HepG2 (cell line): ENCODE measurements at regions not wholly inside any gene's neighbourhood (a gene's known extent, or its start where the extent isn't known, plus 50 kb on each side); places are given as distances from the start of the nearest gene placed in this dataset.
A peak's percentile ranks its signal among the peaks of the same experiment; 100 is the strongest.

Experiments used
- ATAC-seq: fragments of 200-7000 bp; cut with Tn5 transposase; 3 replicates; pipeline ENCODE4 v1.9.1; 2020; ENCODE audit warnings: mild to moderate bottlenecking, moderate library complexity
- BruUV-seq: library from RNA; stranded (reverse); fragments of 400-500 nt; replicated peaks from 2 replicates; lab custom pipeline; 2021; lab: Mats Ljungman, UMichigan
- CTCF ChIA-PET: fragments of 300-600 bp; formaldehyde crosslinking; extraction: SDS; loops from one replicate; lab custom pipeline; 2021; ENCODE audit warnings: low total read pairs, inconsistent platforms, low intra/inter-chr PET ratio; lab: Yijun Ruan, JAX
- POLR2A ChIA-PET: fragments of 350-600 bp; sonication (Branson Sonifier 250); formaldehyde crosslinking; loops from one replicate; lab custom pipeline; 2020; ENCODE audit warnings: antibody characterized with exemption, inconsistent platforms; lab: Yijun Ruan, JAX
- DNase-seq: peaks from one replicate; pipeline ENCODE4 v3.0.0-alpha.2; 2015; ENCODE audit warnings: low spot score
- FAIRE-seq: peaks from 3 replicates; lab custom pipeline; 2011; peaks lifted over from hg19 to GRCh38; lab: Jason Lieb, UNC
- H2AFZ ChIP-seq: one replicate; pipeline ENCODE4 v1.6.1; 2011; ENCODE audit warnings: low read length, inconsistent platforms
- H3K27ac ChIP-seq: fragments of 300-600 bp; 3 replicates; pipeline ENCODE4 v1.8.0; 2011; ENCODE audit warnings: mixed run types, mild to moderate bottlenecking, mixed read lengths, low read length, inconsistent platforms; ENCODE audit not compliant: insufficient read depth; ENCODE audit errors: extremely low read length
- H3K27me3 ChIP-seq, 2 experiments: fragments of 200-600 bp in 1 of 2; 2 replicates in 1 of 2; 3 replicates in 1 of 2; pipeline versions ENCODE4 v1.6.0 to v1.8.0; 2011; ENCODE audit warnings: low read length in 2 of 2, mild to moderate bottlenecking in 2 of 2, moderate library complexity in 2 of 2, inconsistent platforms in 1 of 2; ENCODE audit not compliant: insufficient read depth in 2 of 2, control insufficient read depth in 1 of 2
- H3K36me3 ChIP-seq, 2 experiments: fragments of 200-600 bp in 1 of 2; replicated peaks in 1 of 2; 2 replicates in 1 of 2; 3 replicates in 1 of 2; pipeline versions ENCODE4 v1.5.1 to v1.8.0; 2011; ENCODE audit warnings: low read length in 2 of 2, inconsistent platforms in 1 of 2; ENCODE audit not compliant: insufficient read depth in 2 of 2, control insufficient read depth in 1 of 2
- H3K4me1 ChIP-seq: 2 replicates; pipeline ENCODE4 v1.5.1; 2012; ENCODE audit warnings: low read length, inconsistent platforms; ENCODE audit not compliant: insufficient read depth
- H3K4me2 ChIP-seq: 2 replicates; pipeline ENCODE4 v1.6.0; 2011; ENCODE audit warnings: low read depth, low read length, inconsistent platforms
- H3K4me3 ChIP-seq, 3 experiments: fragments of 200-600 bp in 1 of 3; sonication (generic), shearing (Covaris generic) in 1 of 3; replicated peaks in 1 of 3; 2 replicates each; pipeline ENCODE4 v1.5.1; 2011 to 2016; ENCODE audit warnings: low read length in 3 of 3, inconsistent platforms in 2 of 3, low read depth in 2 of 3, mild to moderate bottlenecking in 2 of 3, control low read depth in 1 of 3, mixed read lengths in 1 of 3; ENCODE audit not compliant: insufficient read depth in 1 of 3
- H3K79me2 ChIP-seq: one replicate; pipeline ENCODE4 v1.6.1; 2011; ENCODE audit warnings: low read length, inconsistent platforms; ENCODE audit not compliant: insufficient read depth
- H3K9ac ChIP-seq: 2 replicates; pipeline ENCODE4 v1.6.0; 2011; ENCODE audit warnings: mild to moderate bottlenecking, low read depth, low read length, inconsistent platforms; ENCODE audit not compliant: insufficient read depth
- H3K9me3 ChIP-seq: 2 replicates; pipeline ENCODE4 v1.5.1; 2012; ENCODE audit warnings: mild to moderate bottlenecking, low read length
- H4K20me1 ChIP-seq: 2 replicates; pipeline ENCODE4 v1.6.0; 2011; ENCODE audit warnings: inconsistent platforms, mild to moderate bottlenecking, low read length, moderate library complexity; ENCODE audit not compliant: insufficient read depth
- CEBPG ChIP-seq: IDR thresholded peaks from 2 replicates; pipeline ENCODE4 v1.6.1; 2016
- DZIP1 ChIP-seq: sonication (generic); formaldehyde crosslinking; IDR thresholded peaks from 2 replicates; pipeline ENCODE4 v1.5.0; 2020; ENCODE audit warnings: mild to moderate bottlenecking, missing genetic modification reagents
- E2F1 ChIP-seq: sonication (generic); formaldehyde crosslinking; IDR thresholded peaks from 2 replicates; pipeline ENCODE4 v1.5.0; 2020; ENCODE audit warnings: missing genetic modification reagents
- FOXK2 ChIP-seq: fragments of 450-650 bp; IDR thresholded peaks from 2 replicates; pipeline ENCODE4 v1.6.1; 2016
- FOXP1 ChIP-seq, 2 experiments: fragments of 450-650 bp in 1 of 2; IDR thresholded peaks; 2 replicates each; pipeline ENCODE4 v1.6.1; 2017 to 2018; ENCODE audit warnings: antibody characterized with exemption in 1 of 2
- GMEB2 ChIP-seq: IDR thresholded peaks from 2 replicates; pipeline ENCODE4 v1.6.1; 2016; ENCODE audit warnings: missing biosample characterization, missing genetic modification reagents, low read depth
- TOE1 ChIP-seq: sonication (generic); formaldehyde crosslinking; IDR thresholded peaks from 2 replicates; pipeline ENCODE4 v1.4.0; 2020; ENCODE audit warnings: mild to moderate bottlenecking, missing genetic modification reagents
- U2AF2 ChIP-seq: fragments of 200-400 bp; formaldehyde crosslinking; IDR thresholded peaks from 2 replicates; pipeline ENCODE4 v1.6.1; 2017; ENCODE audit warnings: low read depth, mild to moderate bottlenecking, low read length
- USF2 ChIP-seq, 2 experiments: sonication (generic) in 1 of 2; formaldehyde crosslinking in 1 of 2; IDR thresholded peaks; 2 replicates each; pipeline versions ENCODE4 v1.5.1 to v1.6.1; 2011 to 2020; ENCODE audit warnings: borderline replicate concordance in 1 of 2, low read depth in 1 of 2, low read length in 1 of 2, mild to moderate bottlenecking in 1 of 2, missing genetic modification reagents in 1 of 2, moderate library complexity in 1 of 2
- ZNF264 ChIP-seq: sonication (generic); formaldehyde crosslinking; IDR thresholded peaks from 2 replicates; pipeline ENCODE4 v1.4.0; 2020; ENCODE audit warnings: missing genetic modification reagents
- ZNF292 ChIP-seq: sonication (generic); formaldehyde crosslinking; IDR thresholded peaks from 2 replicates; pipeline ENCODE4 v1.8.1; 2022; ENCODE audit warnings: mild to moderate bottlenecking, low read depth, missing genetic modification reagents, borderline replicate concordance
- ZSCAN21 ChIP-seq: sonication (generic); formaldehyde crosslinking; IDR thresholded peaks from 2 replicates; pipeline ENCODE4 v1.8.0; 2022; ENCODE audit warnings: mild to moderate bottlenecking, missing genetic modification reagents, moderate library complexity, borderline replicate concordance
- WGBS: methylation state at CpG from one replicate; pipeline ENCODE4 v1.1.6; 2017; ENCODE audit warnings: low lambda C conversion rate; 5-methylcytosine and 5-hydroxymethylcytosine counted together
- in situ Hi-C: cut with HindIII; loops from 2 replicates; pipeline ENCODE4 v1.10.0; 2017; ENCODE audit warnings: low pct_unique_long_range_greater_than_20kb; ENCODE audit not compliant: extremely low pct_ligation_motif_present
- intact Hi-C: fragments of 100-400 bp; cut with micrococcal nuclease; formaldehyde crosslinking; loops from one replicate; pipeline ENCODE4 v1.10.0; 2022; ENCODE audit not compliant: unreplicated experiment

- TF ChIP-seq USF2 (IDR thresholded peaks at IDR 0.05; ENCODE audit: low read depth, low read length), result no peak
- TF ChIP-seq USF2 (CRISPR knock-in tag; IDR thresholded peaks at IDR 0.05; ENCODE audit: borderline replicate concordance), result no peak
- peak; percentile 39; the same call in 1 of the 2 replicates for TF ChIP-seq CEBPG
- TF ChIP-seq TOE1 (CRISPR knock-in tag), result no peak
- TF ChIP-seq E2F1 (CRISPR knock-in tag), result no peak
- TF ChIP-seq GMEB2 (CRISPR knock-in tag), result no peak
- TF ChIP-seq, all 625 proteins: peak for 5
These were observed 88.9 kb upstream of the CXCL14 start (continued) for GRCh38 chr5:135667673-135668072.

- Histone ChIP-seq H3K27me3 (0 out of 5 replicates have a peak, but pooled peaks cover 0 to 3% of the 10 kb centered on the region in 2 experiments), H3K36me3 (no peaks in the 10 kb centered on the region), H3K4me2 (no peak overlapping the region), H3K79me2 (no peaks in the 10 kb centered on the region), H3K9ac (no peak overlapping the region), H4K20me1 (no peaks in the 10 kb centered on the region), H3K27ac (no peak overlapping the region), H3K9me3 (no peaks in the 10 kb centered on the region), H3K4me1 (peaks cover 11% of the 10 kb centered on the region; the same call in 1 of the 2 replicates), H3K4me3 (no peak overlapping the region), H2AFZ (no peak overlapping the region)
- DNase-seq, result no peak
- in situ Hi-C loops, result no loop called here
- FAIRE-seq, result no peak
- ChIA-PET CTCF (no interaction called here), POLR2A (no interaction called here)
- BruUV-seq, result no TSS peak
- intact Hi-C loops, result no loop called here
- TF ChIP-seq ZNF264 (CRISPR knock-in tag) (no peak), U2AF2 (no peak), FOXK2 (no peak), ZNF292 (CRISPR knock-in tag) (no peak), ZSCAN21 (CRISPR knock-in tag) (no peak), DZIP1 (CRISPR knock-in tag) (no peak), FOXP1 (IDR thresholded peaks at IDR 0.05) (no peak), FOXP1 (CRISPR knock-in tag; IDR thresholded peaks at IDR 0.05) (no peak)
- no peak for ATAC-seq
- 22% methylated on average over 3 of the region's 3 CpGs for WGBS
These were observed 88.4 kb upstream of the CXCL14 start for GRCh38 chr5:135667204-135667603.
